Limb (tissue), 2 donors: ENCODE measurements at regions not wholly inside any gene's neighbourhood (a gene's known extent, or its start where the extent isn't known, plus 50 kb on each side); places are given as distances from the start of the nearest gene placed in this dataset.
"Not testable (repeated sequence)": the region's sequence is repeated elsewhere in the genome, so short reads cannot be mapped to it uniquely, and the experiment has no call there.

Source experiments
- DNase-seq, 2 donors: peaks; one replicate each; pipeline ENCODE4 v3.0.0-alpha.2; 2016; ENCODE audit errors: extremely low spot score in 2 of 2

DNA sequence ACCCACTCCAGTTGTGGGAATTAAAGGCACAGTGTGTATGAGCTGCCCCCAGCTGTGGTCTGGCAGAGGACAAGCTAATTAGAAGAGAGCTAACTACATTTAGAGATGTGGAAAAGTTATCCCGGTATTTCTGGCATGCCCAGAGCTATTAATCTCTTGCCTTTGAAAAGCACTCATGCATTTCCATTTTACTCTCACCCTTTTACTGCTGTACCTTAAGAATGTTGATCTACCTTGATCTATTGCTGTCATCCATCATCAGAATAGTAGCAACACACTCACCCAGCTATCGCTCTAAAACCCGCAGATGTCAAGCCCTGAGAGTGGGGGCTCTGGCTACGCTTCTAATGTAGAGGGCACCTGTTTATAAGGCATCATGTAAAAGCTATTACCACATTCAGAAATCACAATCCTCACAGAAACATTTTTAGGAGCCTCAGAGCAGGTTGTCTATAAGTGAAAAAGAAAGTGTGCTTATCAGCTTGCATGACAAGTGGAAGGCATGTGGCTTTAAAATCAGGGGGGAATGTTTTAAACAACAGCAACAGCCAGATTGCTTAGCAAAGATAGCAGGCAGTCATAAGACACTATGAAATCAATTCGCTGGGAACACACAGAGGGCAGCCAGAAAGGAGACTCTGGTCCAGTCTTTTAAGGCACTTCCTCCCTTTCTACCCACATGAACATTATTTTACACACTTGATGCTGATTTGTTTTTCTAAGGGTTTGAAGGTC is 224.2 kb upstream of the IRS2 start:
- DNase-seq = no peak

GRCh38 chr13:110008816-110009215 is 222.4 kb upstream of the IRS2 start:
- DNase-seq = no peak

DNA sequence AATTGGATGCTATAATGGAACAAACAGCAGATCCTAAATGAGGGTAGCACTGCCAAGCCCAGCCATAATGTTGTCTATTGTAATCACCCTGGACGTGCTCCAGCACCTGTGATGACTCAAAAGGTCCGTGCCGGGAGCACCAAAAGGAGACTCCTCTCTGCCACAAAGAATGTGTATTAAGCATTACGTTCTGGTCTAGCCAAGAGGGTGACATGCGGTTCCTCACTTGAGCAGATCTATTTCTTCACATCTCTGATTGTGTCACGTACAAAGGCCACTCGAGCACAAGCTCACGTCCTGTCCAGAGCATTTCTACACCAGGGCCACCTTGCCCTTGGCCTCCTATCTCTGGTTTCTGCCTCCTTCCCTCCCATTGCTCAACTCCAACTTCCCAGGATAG is 219.9 kb upstream of the IRS2 start:
- DNase-seq = no peak

GRCh38 chr13:110005563-110005962 is 219.2 kb upstream of the IRS2 start:
- no peak for DNase-seq

DNA sequence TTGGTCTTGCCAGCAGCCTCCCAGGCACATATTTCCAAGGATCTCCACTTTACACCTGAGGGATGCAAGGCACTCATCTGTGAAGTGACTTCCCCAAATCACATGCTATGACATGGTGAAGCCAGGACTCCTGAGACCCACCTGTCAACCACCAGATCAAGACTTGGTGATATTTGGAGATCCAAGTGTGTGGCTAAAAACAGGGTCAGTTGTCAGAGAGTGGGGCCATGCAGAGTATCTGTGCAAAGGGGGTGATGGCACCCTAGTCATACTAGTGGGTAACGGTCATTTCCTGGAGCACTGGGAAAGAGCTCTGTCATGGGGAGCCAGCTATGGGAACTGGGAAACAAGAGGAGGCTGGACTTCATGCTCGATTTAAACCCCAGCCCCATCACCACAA is 218.4 kb upstream of the IRS2 start:
- DNase-seq = no peak

GRCh38 chr13:110001670-110002275 is 215.4 kb upstream of the IRS2 start:
- DNase-seq = no peak

GRCh38 chr13:110000534-110001345 is 214.4 kb upstream of the IRS2 start:
- no peak for DNase-seq

- no peak for DNase-seq
Measured at GRCh38 chr13:109999659-110000533, 213.5 kb upstream of the IRS2 start.

DNA sequence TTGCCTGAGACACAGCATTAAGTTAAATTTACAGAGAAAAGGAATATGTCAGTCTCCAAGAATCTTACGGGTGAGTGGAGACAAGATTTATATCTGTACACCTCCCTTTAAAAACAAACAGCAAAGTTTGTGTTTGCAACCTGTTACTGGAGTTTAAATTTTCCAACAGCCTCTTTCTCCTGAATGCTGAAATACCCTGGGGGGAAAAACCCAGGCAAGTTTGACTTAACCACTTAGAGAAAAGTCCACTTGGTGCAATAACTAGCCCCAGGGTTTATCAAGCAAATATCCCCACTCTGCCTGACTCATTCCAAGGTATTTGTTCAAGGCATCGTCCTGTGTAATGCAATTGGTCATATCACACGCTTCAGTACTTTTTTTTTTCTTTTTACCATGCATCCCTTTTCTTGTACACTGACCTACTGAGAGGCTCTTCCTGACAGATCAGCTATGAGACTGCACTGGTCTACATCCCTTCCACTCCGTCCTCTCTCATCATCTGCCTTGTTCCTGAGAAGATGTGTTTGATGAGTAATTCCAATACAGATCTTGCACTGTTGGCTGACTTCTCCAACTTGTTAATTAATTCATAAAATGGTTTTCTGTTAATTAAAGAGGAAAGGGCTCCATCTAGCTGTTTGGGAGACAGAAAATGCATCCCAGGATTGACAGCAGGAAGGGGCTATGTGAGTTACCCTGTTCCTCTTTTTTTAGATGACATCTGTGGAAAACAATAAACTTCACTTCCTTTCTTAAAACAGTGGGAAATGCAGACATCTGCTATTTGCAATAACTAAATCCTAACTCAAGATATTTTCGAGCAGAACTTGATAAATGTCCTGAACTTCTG is 212.5 kb upstream of the IRS2 start:
- no peak for DNase-seq

- no peak for DNase-seq
Measured at GRCh38 chr13:109998037-109998436, 211.7 kb upstream of the IRS2 start.

- DNase-seq = not testable (repeated sequence)
Measured at GRCh38 chr13:109997056-109997595, 210.7 kb upstream of the IRS2 start.

DNA sequence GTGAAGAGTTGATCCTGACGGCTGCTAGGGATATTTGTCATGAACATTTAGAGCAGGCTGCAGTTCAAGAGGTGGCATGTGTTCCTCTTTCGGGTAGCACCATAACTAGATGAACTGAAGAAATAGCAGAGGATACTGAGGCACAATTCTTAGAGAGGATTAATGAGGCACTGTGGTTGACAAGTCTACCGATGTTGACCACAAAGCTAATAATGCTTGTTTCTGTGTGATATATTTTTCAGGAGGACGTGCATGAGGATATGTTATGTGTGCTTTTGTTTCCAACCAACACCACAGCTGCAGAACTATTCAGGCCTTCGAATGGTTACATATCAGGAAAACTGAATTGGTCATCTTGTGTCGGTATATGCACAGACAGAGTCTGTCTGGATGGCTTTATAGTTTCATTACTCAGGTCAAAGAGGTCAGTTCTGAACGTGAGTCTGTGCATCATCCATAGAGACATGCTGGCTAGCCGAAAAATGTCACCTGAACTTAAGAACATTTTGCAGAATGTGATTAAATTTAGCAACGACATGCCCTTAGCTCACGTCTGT is 210.1 kb upstream of the IRS2 start:
- no peak for DNase-seq

DNA sequence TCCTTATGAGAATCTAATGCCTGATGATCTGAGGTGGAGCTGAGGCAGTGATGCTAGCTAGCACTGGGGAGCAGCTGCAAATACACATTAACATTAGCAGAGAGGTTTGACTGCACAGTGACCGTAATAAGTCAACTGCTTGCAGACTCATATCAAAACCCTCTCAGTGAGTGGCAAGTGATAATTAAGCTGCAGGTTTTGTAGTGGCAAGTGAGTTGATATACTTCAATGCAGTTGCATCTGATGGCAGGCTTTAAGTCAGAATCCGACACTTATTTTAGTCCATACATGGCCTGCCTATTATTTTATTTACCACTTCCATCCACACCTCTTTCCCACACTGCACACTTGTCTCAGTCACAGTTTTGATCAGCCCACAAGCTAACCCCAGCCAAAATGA is 209.2 kb upstream of the IRS2 start:
- DNase-seq = no peak

- DNase-seq = no peak
Measured at GRCh38 chr13:109990296-109990695, 203.9 kb upstream of the IRS2 start.

DNA sequence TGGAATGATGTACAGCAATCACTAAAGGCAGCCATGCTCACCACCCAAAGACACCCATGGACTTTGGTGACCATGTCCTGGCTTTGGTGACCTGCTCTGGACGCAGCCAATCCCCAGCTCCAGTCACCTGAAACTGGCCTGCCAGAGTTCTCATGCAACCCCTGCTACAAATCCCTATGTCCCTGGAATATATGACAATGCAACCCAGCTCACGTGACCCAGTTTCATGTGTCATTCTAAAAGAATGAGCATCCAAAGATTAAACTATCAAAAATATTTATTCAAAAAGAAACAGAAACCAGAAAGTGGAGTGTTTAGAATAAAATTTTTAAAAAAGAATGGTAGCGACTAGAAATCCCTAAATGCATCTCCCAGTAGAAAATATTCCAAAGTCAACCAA is 203.3 kb upstream of the IRS2 start:
- no peak for DNase-seq

GRCh38 chr13:109989155-109989554 is 202.8 kb upstream of the IRS2 start:
- no peak for DNase-seq

DNA sequence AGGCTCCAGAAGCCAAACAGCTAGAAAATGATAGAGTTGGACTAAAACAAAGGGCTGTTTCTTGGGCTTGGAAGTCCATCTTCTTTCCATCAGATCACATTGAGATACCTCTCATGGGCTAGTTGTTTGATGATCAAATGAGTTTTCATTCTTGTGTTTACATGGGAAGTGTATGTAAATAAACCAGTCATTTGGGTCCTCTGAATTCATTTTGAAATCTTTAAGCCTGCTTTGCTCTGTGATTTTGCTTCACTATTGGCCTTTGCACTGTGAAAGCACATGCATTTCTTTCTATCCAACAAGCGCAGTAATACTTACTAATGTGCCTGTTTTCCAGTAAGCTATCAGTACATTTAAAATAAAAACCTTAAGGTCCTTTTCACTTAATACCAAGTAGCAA is 200.5 kb upstream of the IRS2 start:
- no peak for DNase-seq

DNA sequence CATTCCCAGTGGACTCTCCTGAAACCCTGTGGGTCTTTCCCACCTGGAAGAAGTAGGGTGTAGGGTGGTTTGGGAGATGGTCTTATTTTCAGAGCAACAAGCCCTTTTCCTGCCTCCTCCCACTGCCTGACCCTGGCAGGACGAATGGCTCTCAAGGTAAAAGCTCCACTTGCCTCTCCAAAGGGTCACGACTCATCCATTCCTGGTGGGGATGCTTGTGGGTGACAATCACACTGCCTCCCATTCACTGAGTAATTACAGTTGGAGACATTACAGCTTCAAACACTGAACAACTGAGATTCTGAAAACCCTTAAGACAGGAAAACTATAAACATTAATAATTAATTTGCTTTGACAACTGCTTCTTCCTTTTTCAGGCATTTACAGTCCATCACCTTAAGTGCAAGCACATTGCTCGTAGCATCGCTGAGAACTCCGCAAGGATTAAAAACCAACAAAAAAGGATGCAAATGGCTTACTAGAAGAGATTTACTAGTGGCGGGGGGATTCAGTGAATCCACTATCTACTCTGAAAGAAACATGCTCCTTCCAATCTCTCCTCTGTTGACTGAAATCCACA is 199.6 kb upstream of the IRS2 start:
- no peak for DNase-seq

DNA sequence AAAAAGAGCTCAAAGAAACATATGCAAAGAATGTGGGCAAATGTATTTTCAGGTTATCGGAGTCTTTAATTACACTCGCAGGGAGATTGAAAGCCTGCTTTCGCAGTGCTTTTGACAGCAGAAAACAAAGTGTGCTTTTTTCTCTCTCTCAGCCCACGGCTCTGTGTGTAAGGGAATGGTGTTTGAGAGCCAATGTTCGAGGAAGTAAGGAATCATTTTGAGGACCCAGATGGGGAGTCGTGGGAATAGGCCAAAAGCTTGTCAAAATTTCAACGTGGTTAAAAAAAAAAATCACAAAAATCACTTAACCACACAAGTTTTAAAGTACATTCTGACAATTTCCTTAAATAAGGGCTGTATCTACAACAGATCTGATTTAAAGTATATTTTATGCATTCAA is 197.1 kb upstream of the IRS2 start:
- no peak for DNase-seq

DNA sequence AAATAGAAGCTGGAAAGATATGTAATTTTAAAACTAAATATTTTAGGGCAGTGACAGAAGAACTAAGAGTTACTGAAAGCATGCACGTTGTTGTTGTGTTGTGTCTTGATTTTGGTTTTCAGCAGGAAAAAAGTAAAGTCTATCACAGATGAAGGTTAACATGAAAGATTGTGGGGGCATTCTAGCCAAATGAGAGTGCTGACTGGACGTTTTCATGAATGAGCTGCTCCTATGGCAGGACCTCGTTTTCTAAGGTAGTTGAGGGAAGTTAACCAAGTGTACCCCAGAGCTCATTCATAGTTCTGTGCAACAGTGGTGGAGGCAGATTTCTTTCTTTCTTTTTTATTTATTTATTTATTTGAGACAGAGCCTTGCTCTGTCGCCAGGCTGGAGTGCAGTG is 194.6 kb upstream of the IRS2 start:
- no peak for DNase-seq
